SK-N-SH (cell line): ENCODE measurements at regions not wholly inside any gene's neighbourhood (a gene's known extent, or its start where the extent isn't known, plus 50 kb on each side); places are given as distances from the start of the nearest gene placed in this dataset.

Source experiments
- CTCF ChIA-PET: fragments of 300-600, 350-600 bp; formaldehyde crosslinking; extraction: SDS; loops from one replicate; lab custom pipeline; 2021; lab: Yijun Ruan, JAX
- POLR2A ChIA-PET: fragments of 350-600 bp; sonication (Branson Sonifier 250); formaldehyde crosslinking; extraction: SDS; loops from one replicate; lab custom pipeline; 2020; ENCODE audit warnings: antibody characterized with exemption, inconsistent platforms; lab: Yijun Ruan, JAX
- DNase-seq: peaks from one replicate; pipeline ENCODE4 v3.0.0; 2012
- H2AFZ ChIP-seq: fragments of 200-600 bp; sonication (generic); 2 replicates; pipeline ENCODE4 v1.8.1; 2016; ENCODE audit warnings: antibody characterized with exemption, mild to moderate bottlenecking, low read depth
- H3F3A ChIP-seq: fragments of 200-600 bp; sonication (generic); replicated peaks from 2 replicates; pipeline ENCODE3; 2016; ENCODE audit warnings: antibody characterized with exemption, mild to moderate bottlenecking; ENCODE audit not compliant: insufficient read depth
- H3K27ac ChIP-seq, 2 experiments: fragments of 200-500 bp in 1 of 2; fragments of 200-600 bp in 1 of 2; sonication (Bioruptor generic) in 1 of 2; sonication (generic), shearing (Covaris generic) in 1 of 2; 2 replicates each; pipeline versions ENCODE4 v1.5.1 to v1.6.1; 2014 to 2016; ENCODE audit warnings: low read depth in 2 of 2, inconsistent platforms in 1 of 2, low read length in 1 of 2, mild to moderate bottlenecking in 1 of 2, mixed read lengths in 1 of 2
- H3K27me3 ChIP-seq: fragments of 200-600 bp; sonication (generic), shearing (Covaris generic); 2 replicates; pipeline ENCODE4 v1.6.1; 2016; ENCODE audit warnings: mixed run types; ENCODE audit not compliant: insufficient read depth
- H3K36me3 ChIP-seq, 2 experiments: fragments of 200-500 bp in 1 of 2; fragments of 200-600 bp in 1 of 2; sonication (Bioruptor generic) in 1 of 2; sonication (generic) in 1 of 2; replicated peaks in 1 of 2; 2 replicates each; pipeline versions ENCODE3 to v1.5.1; 2014 to 2016; ENCODE audit warnings: low read length in 1 of 2, mild to moderate bottlenecking in 1 of 2; ENCODE audit not compliant: insufficient read depth in 2 of 2, control insufficient read depth in 1 of 2
- H3K4me1 ChIP-seq, 2 experiments: fragments of 200-500 bp in 1 of 2; fragments of 200-600 bp in 1 of 2; sonication (Bioruptor generic) in 1 of 2; sonication (generic), shearing (Covaris generic) in 1 of 2; 2 replicates each; pipeline versions ENCODE4 v1.5.1 to v1.6.1; 2014 to 2016; ENCODE audit warnings: low read depth in 1 of 2, low read length in 1 of 2, mixed run types in 1 of 2; ENCODE audit not compliant: insufficient read depth in 2 of 2, control insufficient read depth in 1 of 2
- H3K4me2 ChIP-seq: fragments of 200-600 bp; sonication (generic), shearing (Covaris generic); 2 replicates; pipeline ENCODE4 v1.6.1; 2017; ENCODE audit warnings: mixed run types
- H3K4me3 ChIP-seq, 2 experiments: fragments of 200-500 bp in 1 of 2; fragments of 200-600 bp in 1 of 2; sonication (Bioruptor generic) in 1 of 2; sonication (generic), shearing (Covaris generic) in 1 of 2; 2 replicates each; pipeline versions ENCODE4 v1.5.1 to v1.8.1; 2014 to 2016; ENCODE audit warnings: low read depth in 2 of 2, inconsistent platforms in 1 of 2, low read length in 1 of 2, mild to moderate bottlenecking in 1 of 2, mixed read lengths in 1 of 2, moderate library complexity in 1 of 2
- H3K79me2 ChIP-seq: fragments of 200-600 bp; sonication (generic); 2 replicates; pipeline ENCODE4 v1.8.1; 2017; ENCODE audit warnings: mild to moderate bottlenecking; ENCODE audit not compliant: insufficient read depth
- H3K9ac ChIP-seq: fragments of 200-600 bp; sonication (generic); 2 replicates; pipeline ENCODE4 v1.6.1; 2017; ENCODE audit warnings: mixed run types
- H3K9me2 ChIP-seq: fragments of 200-600 bp; sonication (generic); 2 replicates; pipeline ENCODE4 v1.6.1; 2017; ENCODE audit warnings: mixed run types
- H3K9me3 ChIP-seq: fragments of 200-600 bp; sonication (generic); 2 replicates; pipeline ENCODE4 v1.6.1; 2017; ENCODE audit warnings: mixed run types, mild to moderate bottlenecking, moderate library complexity
- H4K20me1 ChIP-seq: fragments of 200-600 bp; sonication (generic); 2 replicates; pipeline ENCODE4 v1.6.1; 2017; ENCODE audit warnings: mild to moderate bottlenecking, mixed run types; ENCODE audit not compliant: insufficient read depth
- CHD2 ChIP-seq: fragments of 150-350 bp; IDR thresholded peaks from 2 replicates; pipeline ENCODE4 v1.6.1; 2018; ENCODE audit warnings: low read length; ENCODE audit not compliant: partially characterized antibody
- CTCF ChIP-seq: fragments of 200-600 bp; sonication (generic); IDR thresholded peaks from 2 replicates; pipeline ENCODE4 v1.6.1; 2017; ENCODE audit warnings: antibody characterized with exemption, mild to moderate bottlenecking, moderate library complexity
- EP300 ChIP-seq, 2 experiments: IDR thresholded peaks; 2 replicates each; pipeline versions ENCODE4 v1.4.0 to v1.6.1; 2012; ENCODE audit warnings: borderline replicate concordance in 1 of 2, low read depth in 1 of 2, low read length in 1 of 2
- EZH2phosphoT487 ChIP-seq: fragments of 200-600 bp; sonication (generic); IDR thresholded peaks from 2 replicates; pipeline ENCODE4 v1.6.1; 2017; ENCODE audit warnings: low read depth, mixed run types, mild to moderate bottlenecking, antibody characterized with exemption, moderate library complexity, borderline replicate concordance
- FOXJ3 ChIP-seq: sonication (generic); formaldehyde crosslinking; IDR thresholded peaks from 2 replicates; pipeline ENCODE4 v1.5.1; 2020; ENCODE audit warnings: mild to moderate bottlenecking, missing genetic modification reagents
- GATA2 ChIP-seq: sonication (generic); formaldehyde crosslinking; IDR thresholded peaks from 2 replicates; pipeline ENCODE4 v1.5.0; 2020; ENCODE audit warnings: mild to moderate bottlenecking, missing genetic modification reagents
- IRF3 ChIP-seq: fragments of 150-350 bp; IDR thresholded peaks from 2 replicates; pipeline ENCODE4 v1.6.1; 2016; ENCODE audit warnings: mild to moderate bottlenecking, low read depth, low read length
- JUND ChIP-seq: IDR thresholded peaks from 2 replicates; pipeline ENCODE4 v1.4.0; 2012
- MEF2A ChIP-seq: IDR thresholded peaks from 2 replicates; pipeline ENCODE4 v1.4.0; 2012; ENCODE audit warnings: low read depth, borderline replicate concordance
- MXI1 ChIP-seq: IDR thresholded peaks from 2 replicates; pipeline ENCODE4 v1.6.1; 2012; ENCODE audit warnings: mild to moderate bottlenecking, low read depth, low read length, improper control_type of control experiment
- NRF1 ChIP-seq: IDR thresholded peaks from 2 replicates; pipeline ENCODE4 v1.6.1; 2012; ENCODE audit warnings: low read depth, mild to moderate bottlenecking, low read length
- POLR2AphosphoS5 ChIP-seq: IDR thresholded peaks from 2 replicates; pipeline ENCODE4 v1.6.1; 2012; ENCODE audit warnings: low read depth, low read length
- REST ChIP-seq: IDR thresholded peaks from 2 replicates; pipeline ENCODE4 v1.6.1; 2012; ENCODE audit warnings: mild to moderate bottlenecking, low read depth, low read length, moderate library complexity
- RFX5 ChIP-seq: IDR thresholded peaks from 2 replicates; pipeline ENCODE4 v1.6.1; 2012; ENCODE audit warnings: mild to moderate bottlenecking, improper control_type of control experiment, low read length
- RXRA ChIP-seq: IDR thresholded peaks from 2 replicates; pipeline ENCODE4 v1.4.0; 2012; ENCODE audit warnings: low read depth, mild to moderate bottlenecking, borderline replicate concordance
- TAF1 ChIP-seq: IDR thresholded peaks from 2 replicates; pipeline ENCODE4 v1.6.1; 2012; ENCODE audit warnings: low read depth, mild to moderate bottlenecking, low read length, moderate library complexity, borderline replicate concordance
- TEAD4 ChIP-seq: IDR thresholded peaks from 2 replicates; pipeline ENCODE4 v1.4.0; 2012; ENCODE audit warnings: mild to moderate bottlenecking, borderline replicate concordance; ENCODE audit not compliant: insufficient read depth
- USF1 ChIP-seq: IDR thresholded peaks from 2 replicates; pipeline ENCODE4 v1.4.0; 2012; ENCODE audit warnings: low read depth, borderline replicate concordance
- USF2 ChIP-seq: fragments of 150-350 bp; IDR thresholded peaks from 2 replicates; pipeline ENCODE4 v1.6.1; 2017; ENCODE audit warnings: antibody characterized with exemption, low read length, low read depth, borderline replicate concordance
- YY1 ChIP-seq: IDR thresholded peaks from 2 replicates; pipeline ENCODE4 v1.4.0; 2012; ENCODE audit warnings: low read depth, mild to moderate bottlenecking
- WGBS: methylation state at CpG from one replicate; pipeline ENCODE4 v1.1.6; 2017; ENCODE audit warnings: low lambda C conversion rate; 5-methylcytosine and 5-hydroxymethylcytosine counted together

- Histone ChIP-seq H3K27me3 (no peaks in the 10 kb centered on the region), H3K9ac (no peak overlapping the region), H3K36me3 (no peaks in the 10 kb centered on the region), H3K4me3 (no peak overlapping the region), H3K79me2 (no peaks in the 10 kb centered on the region), H4K20me1 (no peaks in the 10 kb centered on the region), H3K4me1 (peaks cover 5 to 32% of the 10 kb centered on the region in 2 experiments; a peak in 2 of 4 replicates), H3F3A (no peaks in the 10 kb centered on the region), H3K9me2 (no peaks in the 10 kb centered on the region), H2AFZ (no peak overlapping the region), H3K9me3 (no peaks in the 10 kb centered on the region), H3K4me2 (no peak overlapping the region), H3K27ac (no peak overlapping the region)
- CTCF ChIA-PET = interaction anchor here (0.9 to 6.3 kb wide), 8 partner anchors 10 to 304 kb away, joined by 3 to 101 read pairs (median 8); partner anchors contain the start of gene TAF1B
- WGBS = 82% methylated on average over 12 of the region's 12 CpGs
- no peak for DNase-seq
- TF ChIP-seq CTCF (no peak), JUND (no peak), FOXJ3 (CRISPR knock-in tag) (no peak), EZH2phosphoT487 (no peak), IRF3 (no peak), EP300 (IDR thresholded peaks at IDR 0.05; ENCODE audit: borderline replicate concordance in 1 of 2, low read depth in 1 of 2, low read length in 1 of 2) (no peak), NRF1 (no peak), YY1 (no peak), TEAD4 (no peak), RXRA (no peak), CHD2 (no peak), TAF1 (no peak), MXI1 (no peak), RFX5 (no peak), REST (no peak), GATA2 (no peak), MEF2A (no peak), USF2 (no peak), USF1 (no peak), POLR2AphosphoS5 (no peak)
- POLR2A ChIA-PET = interaction anchor here (0.6 kb wide), 1 partner anchor 26 kb away, joined by 3 read pairs; no protein-coding TSS in a partner anchor
Measured at GRCh38 chr2:9768388-9768787, 74.9 kb upstream of the TAF1B start.
